RPMI8226 (cell line): ENCODE measurements at regions not wholly inside any gene's neighbourhood (a gene's known extent, or its start where the extent isn't known, plus 50 kb on each side); places are given as distances from the start of the nearest gene placed in this dataset.
A peak's percentile ranks its signal among the peaks of the same experiment; 100 is the strongest.
"Not testable (repeated sequence)": the region's sequence is repeated elsewhere in the genome, so short reads cannot be mapped to it uniquely, and the experiment has no call there.

ENCODE experiments used
- DNase-seq: peaks from one replicate; pipeline ENCODE4 v3.0.0-alpha.2; 2015

GRCh38 chr9:34783951-34784487 is 74.1 kb upstream of the CCL21 start:
- no peak for DNase-seq

- no peak for DNase-seq
Measured at GRCh38 chr9:34782372-34782771, 72.4 kb upstream of the CCL21 start.

GRCh38 chr9:34777666-34778065 is 67.7 kb upstream of the CCL21 start:
- no peak for DNase-seq

GRCh38 chr9:34773955-34774354 is 64.0 kb upstream of the CCL21 start:
- no peak for DNase-seq

- DNase-seq = no peak
Measured at GRCh38 chr9:34773306-34773910, 63.5 kb upstream of the CCL21 start.

GRCh38 chr9:34771007-34771406 is 61.1 kb upstream of the CCL21 start:
- DNase-seq = no peak

- DNase-seq = not testable (repeated sequence)
Measured at GRCh38 chr9:34767087-34767486, 57.2 kb upstream of the CCL21 start.

GRCh38 chr9:34760196-34761040 is 50.5 kb upstream of the CCL21 start:
- peak; percentile 44 for DNase-seq
